HepG2 (cell line): ENCODE measurements at regions not wholly inside any gene's neighbourhood (a gene's known extent, or its start where the extent isn't known, plus 50 kb on each side); places are given as distances from the start of the nearest gene placed in this dataset.

Experiments
- ATAC-seq: fragments of 200-7000 bp; cut with Tn5 transposase; 3 replicates; pipeline ENCODE4 v1.9.1; 2020; ENCODE audit warnings: mild to moderate bottlenecking, moderate library complexity
- BruUV-seq: library from RNA; stranded (reverse); fragments of 400-500 nt; replicated peaks from 2 replicates; lab custom pipeline; 2021; lab: Mats Ljungman, UMichigan
- CTCF ChIA-PET: fragments of 300-600 bp; formaldehyde crosslinking; extraction: SDS; loops from one replicate; lab custom pipeline; 2021; ENCODE audit warnings: low total read pairs, inconsistent platforms, low intra/inter-chr PET ratio; lab: Yijun Ruan, JAX
- POLR2A ChIA-PET: fragments of 350-600 bp; sonication (Branson Sonifier 250); formaldehyde crosslinking; loops from one replicate; lab custom pipeline; 2020; ENCODE audit warnings: antibody characterized with exemption, inconsistent platforms; lab: Yijun Ruan, JAX
- DNase-seq: peaks from one replicate; pipeline ENCODE4 v3.0.0-alpha.2; 2015; ENCODE audit warnings: low spot score
- FAIRE-seq: peaks from 3 replicates; lab custom pipeline; 2011; peaks lifted over from hg19 to GRCh38; lab: Jason Lieb, UNC
- H2AFZ ChIP-seq: one replicate; pipeline ENCODE4 v1.6.1; 2011; ENCODE audit warnings: low read length, inconsistent platforms
- H3K27ac ChIP-seq: fragments of 300-600 bp; 3 replicates; pipeline ENCODE4 v1.8.0; 2011; ENCODE audit warnings: mixed run types, mild to moderate bottlenecking, mixed read lengths, low read length, inconsistent platforms; ENCODE audit not compliant: insufficient read depth; ENCODE audit errors: extremely low read length
- H3K27me3 ChIP-seq, 2 experiments: fragments of 200-600 bp in 1 of 2; 2 replicates in 1 of 2; 3 replicates in 1 of 2; pipeline versions ENCODE4 v1.6.0 to v1.8.0; 2011; ENCODE audit warnings: low read length in 2 of 2, mild to moderate bottlenecking in 2 of 2, moderate library complexity in 2 of 2, inconsistent platforms in 1 of 2; ENCODE audit not compliant: insufficient read depth in 2 of 2, control insufficient read depth in 1 of 2
- H3K36me3 ChIP-seq, 2 experiments: fragments of 200-600 bp in 1 of 2; replicated peaks in 1 of 2; 2 replicates in 1 of 2; 3 replicates in 1 of 2; pipeline versions ENCODE4 v1.5.1 to v1.8.0; 2011; ENCODE audit warnings: low read length in 2 of 2, inconsistent platforms in 1 of 2; ENCODE audit not compliant: insufficient read depth in 2 of 2, control insufficient read depth in 1 of 2
- H3K4me1 ChIP-seq: 2 replicates; pipeline ENCODE4 v1.5.1; 2012; ENCODE audit warnings: low read length, inconsistent platforms; ENCODE audit not compliant: insufficient read depth
- H3K4me2 ChIP-seq: 2 replicates; pipeline ENCODE4 v1.6.0; 2011; ENCODE audit warnings: low read depth, low read length, inconsistent platforms
- H3K4me3 ChIP-seq, 3 experiments: fragments of 200-600 bp in 1 of 3; sonication (generic), shearing (Covaris generic) in 1 of 3; replicated peaks in 1 of 3; 2 replicates each; pipeline ENCODE4 v1.5.1; 2011 to 2016; ENCODE audit warnings: low read length in 3 of 3, inconsistent platforms in 2 of 3, low read depth in 2 of 3, mild to moderate bottlenecking in 2 of 3, control low read depth in 1 of 3, mixed read lengths in 1 of 3; ENCODE audit not compliant: insufficient read depth in 1 of 3
- H3K79me2 ChIP-seq: one replicate; pipeline ENCODE4 v1.6.1; 2011; ENCODE audit warnings: low read length, inconsistent platforms; ENCODE audit not compliant: insufficient read depth
- H3K9ac ChIP-seq: 2 replicates; pipeline ENCODE4 v1.6.0; 2011; ENCODE audit warnings: mild to moderate bottlenecking, low read depth, low read length, inconsistent platforms; ENCODE audit not compliant: insufficient read depth
- H3K9me3 ChIP-seq: 2 replicates; pipeline ENCODE4 v1.5.1; 2012; ENCODE audit warnings: mild to moderate bottlenecking, low read length
- H4K20me1 ChIP-seq: 2 replicates; pipeline ENCODE4 v1.6.0; 2011; ENCODE audit warnings: inconsistent platforms, mild to moderate bottlenecking, low read length, moderate library complexity; ENCODE audit not compliant: insufficient read depth
- CTCF ChIP-seq: sonication (generic); formaldehyde crosslinking; IDR thresholded peaks from 2 replicates; pipeline ENCODE4 v1.5.0; 2020; ENCODE audit warnings: mild to moderate bottlenecking, missing genetic modification reagents, moderate library complexity
- FOXC1 ChIP-seq: sonication (generic); formaldehyde crosslinking; IDR thresholded peaks from 2 replicates; pipeline ENCODE4 v1.8.0; 2022; ENCODE audit warnings: mild to moderate bottlenecking, missing genetic modification reagents, borderline replicate concordance
- GTF2F1 ChIP-seq: fragments of 150-350 bp; IDR thresholded peaks from 2 replicates; pipeline ENCODE4 v1.6.1; 2014; ENCODE audit warnings: low read length
- GTF3A ChIP-seq: sonication (generic); formaldehyde crosslinking; conservative IDR thresholded peaks from 2 replicates; pipeline ENCODE4 v1.4.0; 2020; ENCODE audit warnings: mild to moderate bottlenecking, missing genetic modification reagents
- HES4 ChIP-seq: sonication (generic); formaldehyde crosslinking; IDR thresholded peaks from 2 replicates; pipeline ENCODE4 v1.9.0; 2021; ENCODE audit warnings: mild to moderate bottlenecking, missing genetic modification reagents, borderline replicate concordance
- HNRNPL ChIP-seq: fragments of 200-400 bp; formaldehyde crosslinking; IDR thresholded peaks from 2 replicates; pipeline ENCODE4 v1.6.1; 2017; ENCODE audit warnings: mild to moderate bottlenecking, low read depth, low read length
- NAIF1 ChIP-seq: sonication (generic); formaldehyde crosslinking; IDR thresholded peaks from 2 replicates; pipeline ENCODE4 v1.5.0; 2020; ENCODE audit warnings: mild to moderate bottlenecking, missing genetic modification reagents, borderline replicate concordance
- NFATC3 ChIP-seq: sonication (generic); formaldehyde crosslinking; IDR thresholded peaks from 2 replicates; pipeline ENCODE4 v1.5.1; 2020; ENCODE audit warnings: mild to moderate bottlenecking, missing genetic modification reagents
- RBFOX2 ChIP-seq: fragments of 200-400 bp; formaldehyde crosslinking; IDR thresholded peaks from 2 replicates; pipeline ENCODE4 v1.6.1; 2017; ENCODE audit warnings: low read depth, mild to moderate bottlenecking, low read length
- RFX3 ChIP-seq: IDR thresholded peaks from 2 replicates; pipeline ENCODE4 v1.6.1; 2016; ENCODE audit warnings: missing biosample characterization, missing genetic modification reagents
- STAG1 ChIP-seq: sonication (generic); formaldehyde crosslinking; IDR thresholded peaks from 2 replicates; pipeline ENCODE4 v1.4.0; 2020; ENCODE audit warnings: missing genetic modification reagents
- ZBTB26 ChIP-seq: IDR thresholded peaks from 2 replicates; pipeline ENCODE4 v1.6.1; 2016; ENCODE audit warnings: missing compliant biosample characterization, missing genetic modification reagents, borderline replicate concordance
- ZNF329 ChIP-seq: sonication (generic); formaldehyde crosslinking; IDR thresholded peaks from 2 replicates; pipeline ENCODE4 v1.9.0; 2021; ENCODE audit warnings: low read depth, mild to moderate bottlenecking, missing genetic modification reagents
- ZNF343 ChIP-seq: sonication (generic); formaldehyde crosslinking; IDR thresholded peaks from 2 replicates; pipeline ENCODE4 v1.4.0; 2020; ENCODE audit warnings: mild to moderate bottlenecking, missing genetic modification reagents
- ZNF674 ChIP-seq: sonication (generic); formaldehyde crosslinking; IDR thresholded peaks from 2 replicates; pipeline ENCODE4 v1.5.0; 2020; ENCODE audit warnings: low read depth, mild to moderate bottlenecking, missing genetic modification reagents
- ZNF704 ChIP-seq: sonication (generic); formaldehyde crosslinking; IDR thresholded peaks from 2 replicates; pipeline ENCODE4 v1.8.1; 2023; ENCODE audit warnings: mild to moderate bottlenecking, inconsistent platforms, moderate library complexity, missing genetic modification reagents, borderline replicate concordance
- WGBS: methylation state at CpG from one replicate; pipeline ENCODE4 v1.1.6; 2017; ENCODE audit warnings: low lambda C conversion rate; 5-methylcytosine and 5-hydroxymethylcytosine counted together
- in situ Hi-C: cut with HindIII; loops from 2 replicates; pipeline ENCODE4 v1.10.0; 2017; ENCODE audit warnings: low pct_unique_long_range_greater_than_20kb; ENCODE audit not compliant: extremely low pct_ligation_motif_present
- intact Hi-C: fragments of 100-400 bp; cut with micrococcal nuclease; formaldehyde crosslinking; loops from one replicate; pipeline ENCODE4 v1.10.0; 2022; ENCODE audit not compliant: unreplicated experiment

- in situ Hi-C loops (no loop called here), intact Hi-C loops (no loop called here)
- Histone ChIP-seq H3K9me3 (no peaks in the 10 kb centered on the region), H3K27me3 (peaks cover 3 to 9% of the 10 kb centered on the region in 2 experiments; a peak in 2 of 5 replicates), H3K27ac (no peak overlapping the region), H3K4me2 (no peak overlapping the region), H4K20me1 (no peaks in the 10 kb centered on the region), H3K9ac (no peak overlapping the region), H2AFZ (no peak overlapping the region), H3K4me3 (no peak overlapping the region), H3K79me2 (no peaks in the 10 kb centered on the region), H3K36me3 (no peaks in the 10 kb centered on the region), H3K4me1 (peaks cover 30% of the 10 kb centered on the region)
- ATAC-seq (no peak), DNase-seq (no peak), FAIRE-seq (no peak)
- TF ChIP-seq STAG1 (peak; percentile 25; the same call in 1 of the 2 replicates), RFX3 (no peak), CTCF (CRISPR knock-in tag) (0 out of 2 replicates have a peak, but pooled peaks have one; percentile 6)
- ChIA-PET CTCF (no interaction called here), POLR2A (interaction anchor here (0.9 kb wide), 1 partner anchor 24 kb away, joined by 3 read pairs; no protein-coding TSS in a partner anchor)
- 54% methylated on average over 4 of the region's 4 CpGs for WGBS
- BruUV-seq, result no TSS peak
Measured at GRCh38 chr13:21813110-21813509, 142.2 kb downstream of the FGF9 start.

- Histone ChIP-seq H3K4me2 (no peak overlapping the region; the same call in 1 of the 2 replicates), H3K4me3 (no peak overlapping the region), H2AFZ (no peak overlapping the region), H4K20me1 (no peaks in the 10 kb centered on the region), H3K4me1 (peaks cover 30% of the 10 kb centered on the region), H3K9ac (no peak overlapping the region), H3K27me3 (peaks cover 3 to 9% of the 10 kb centered on the region in 2 experiments; a peak in 2 of 5 replicates), H3K9me3 (no peaks in the 10 kb centered on the region), H3K27ac (no peak overlapping the region), H3K36me3 (no peaks in the 10 kb centered on the region), H3K79me2 (no peaks in the 10 kb centered on the region)
- DNase-seq (no peak), FAIRE-seq (no peak), ATAC-seq (no peak)
- CTCF ChIA-PET, result no interaction called here
- WGBS, result 29% methylated on average over 4 of the region's 4 CpGs
- in situ Hi-C loops, result no loop called here
- POLR2A ChIA-PET, result no interaction called here
- intact Hi-C loops, result no loop called here
- no TSS peak for BruUV-seq
- TF ChIP-seq ZNF329, result no peak
- TF ChIP-seq NAIF1 (CRISPR knock-in tag), result no peak
- TF ChIP-seq ZNF343, result no peak
- TF ChIP-seq HNRNPL, result no peak
- TF ChIP-seq HES4, result no peak
- TF ChIP-seq RBFOX2, result no peak
- TF ChIP-seq ZNF704 (CRISPR knock-in tag), result no peak
- no peak for TF ChIP-seq ZBTB26 (CRISPR knock-in tag)
- no peak for TF ChIP-seq NFATC3 (CRISPR knock-in tag)
- TF ChIP-seq ZNF674 (CRISPR knock-in tag), result no peak
- TF ChIP-seq FOXC1 (CRISPR knock-in tag), result no peak
- no peak for TF ChIP-seq GTF3A (CRISPR knock-in tag)
- no peak for TF ChIP-seq GTF2F1
Measured at GRCh38 chr13:21813844-21814243, 143.0 kb downstream of the FGF9 start.
